NB4 (cell line): ENCODE measurements at regions not wholly inside any gene's neighbourhood (a gene's known extent, or its start where the extent isn't known, plus 50 kb on each side); places are given as distances from the start of the nearest gene placed in this dataset.
"Not testable (repeated sequence)": the region's sequence is repeated elsewhere in the genome, so short reads cannot be mapped to it uniquely, and the experiment has no call there.

Experiments
- DNase-seq: peaks from one replicate; pipeline ENCODE4 v3.0.0; 2010; ENCODE audit warnings: low read depth
- H3K4me3 ChIP-seq: one replicate; pipeline ENCODE4 v1.5.1; 2011; ENCODE audit warnings: mild to moderate bottlenecking, low read depth, low read length, moderate library complexity
- MYC ChIP-seq: IDR thresholded peaks from 2 replicates; pipeline ENCODE4 v1.6.1; 2011; ENCODE audit warnings: low read depth, low read length
- POLR2A ChIP-seq: IDR thresholded peaks from 2 replicates; pipeline ENCODE4 v1.6.1; 2011; ENCODE audit warnings: mild to moderate bottlenecking; ENCODE audit not compliant: insufficient read length; ENCODE audit errors: extremely low read depth
- TF ChIP-seq, protein P1 (sequence below): IDR thresholded peaks from 2 replicates; pipeline ENCODE4 v1.6.1; 2011; ENCODE audit warnings: low read depth, low read length
- TF ChIP-seq, protein P2 (sequence below): IDR thresholded peaks from one replicate; pipeline ENCODE4 v1.5.1; 2012; ENCODE audit warnings: low read depth, low read length

DNA sequence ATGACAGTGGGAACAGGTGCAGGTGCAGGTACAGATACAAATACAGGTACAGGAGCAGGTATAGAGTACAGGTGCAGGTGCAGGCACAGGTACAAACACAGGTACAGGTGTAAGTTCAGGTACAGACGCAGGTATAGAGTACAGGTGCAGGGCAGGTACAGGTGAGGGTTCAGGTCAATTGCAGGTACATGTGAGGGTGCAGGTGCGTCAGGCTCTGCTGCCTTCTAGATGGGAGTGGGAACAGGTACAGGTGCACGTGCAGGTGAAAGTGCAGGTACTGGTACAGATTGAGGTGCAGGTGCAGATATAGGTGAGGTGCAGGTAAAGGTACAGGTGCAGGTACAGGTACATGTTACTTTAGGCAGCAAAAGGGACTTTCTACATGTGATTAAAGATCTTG, 85.7 kb downstream of the CRLF2 start:
- DNase-seq, result no peak
- TF ChIP-seq, protein P1, sequence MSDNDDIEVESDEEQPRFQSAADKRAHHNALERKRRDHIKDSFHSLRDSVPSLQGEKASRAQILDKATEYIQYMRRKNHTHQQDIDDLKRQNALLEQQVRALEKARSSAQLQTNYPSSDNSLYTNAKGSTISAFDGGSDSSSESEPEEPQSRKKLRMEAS, result no peak
- no peak overlapping the region for H3K4me3 ChIP-seq

DNA sequence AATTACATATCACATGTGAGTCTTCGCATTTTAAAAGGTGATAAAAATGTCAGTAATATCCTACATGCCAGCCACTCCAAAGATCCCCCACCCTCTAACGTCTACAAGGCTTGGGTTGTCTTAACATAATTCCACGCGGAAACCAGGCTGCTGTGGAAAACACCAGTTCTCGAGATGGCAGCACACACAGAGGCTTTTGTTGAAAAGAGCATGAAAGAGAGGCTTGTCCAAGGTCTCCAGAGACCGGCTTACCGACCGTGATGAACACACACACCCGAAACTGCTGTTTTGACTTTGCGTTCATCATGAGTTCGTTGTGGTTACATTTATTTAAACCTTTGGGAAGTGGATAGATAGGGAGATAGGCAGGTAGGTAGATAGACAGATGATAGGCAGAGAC, 87.9 kb downstream of the CRLF2 start:
- TF ChIP-seq POLR2A, result no peak
- TF ChIP-seq MYC, result no peak
- TF ChIP-seq, protein P2, sequence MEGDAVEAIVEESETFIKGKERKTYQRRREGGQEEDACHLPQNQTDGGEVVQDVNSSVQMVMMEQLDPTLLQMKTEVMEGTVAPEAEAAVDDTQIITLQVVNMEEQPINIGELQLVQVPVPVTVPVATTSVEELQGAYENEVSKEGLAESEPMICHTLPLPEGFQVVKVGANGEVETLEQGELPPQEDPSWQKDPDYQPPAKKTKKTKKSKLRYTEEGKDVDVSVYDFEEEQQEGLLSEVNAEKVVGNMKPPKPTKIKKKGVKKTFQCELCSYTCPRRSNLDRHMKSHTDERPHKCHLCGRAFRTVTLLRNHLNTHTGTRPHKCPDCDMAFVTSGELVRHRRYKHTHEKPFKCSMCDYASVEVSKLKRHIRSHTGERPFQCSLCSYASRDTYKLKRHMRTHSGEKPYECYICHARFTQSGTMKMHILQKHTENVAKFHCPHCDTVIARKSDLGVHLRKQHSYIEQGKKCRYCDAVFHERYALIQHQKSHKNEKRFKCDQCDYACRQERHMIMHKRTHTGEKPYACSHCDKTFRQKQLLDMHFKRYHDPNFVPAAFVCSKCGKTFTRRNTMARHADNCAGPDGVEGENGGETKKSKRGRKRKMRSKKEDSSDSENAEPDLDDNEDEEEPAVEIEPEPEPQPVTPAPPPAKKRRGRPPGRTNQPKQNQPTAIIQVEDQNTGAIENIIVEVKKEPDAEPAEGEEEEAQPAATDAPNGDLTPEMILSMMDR, result no peak

DNA sequence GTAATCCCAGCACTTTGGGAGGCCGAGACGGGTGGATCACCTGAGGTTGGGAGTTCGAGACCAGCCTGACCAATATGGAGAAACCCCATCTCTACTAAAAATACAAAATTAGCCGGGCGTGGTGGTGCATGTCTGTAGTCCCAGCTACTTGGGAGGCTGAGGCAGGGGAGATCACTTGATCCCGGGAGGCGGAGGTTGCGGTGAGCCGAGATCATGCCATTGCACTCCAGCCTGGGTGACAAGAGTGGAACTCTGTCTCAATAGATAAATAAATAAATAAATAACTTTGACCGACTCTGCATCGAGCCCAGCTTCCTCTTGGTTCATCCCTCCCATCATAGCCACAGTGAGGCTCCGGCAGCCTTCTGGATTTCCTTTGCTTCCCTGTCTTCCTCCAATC, 89.6 kb downstream of the CRLF2 start:
- not testable (repeated sequence) for DNase-seq, H3K4me3 ChIP-seq

More for the DNA sequence above, 87.9 kb downstream of the CRLF2 start:
- no peak for DNase-seq
- no peak overlapping the region for H3K4me3 ChIP-seq

DNA sequence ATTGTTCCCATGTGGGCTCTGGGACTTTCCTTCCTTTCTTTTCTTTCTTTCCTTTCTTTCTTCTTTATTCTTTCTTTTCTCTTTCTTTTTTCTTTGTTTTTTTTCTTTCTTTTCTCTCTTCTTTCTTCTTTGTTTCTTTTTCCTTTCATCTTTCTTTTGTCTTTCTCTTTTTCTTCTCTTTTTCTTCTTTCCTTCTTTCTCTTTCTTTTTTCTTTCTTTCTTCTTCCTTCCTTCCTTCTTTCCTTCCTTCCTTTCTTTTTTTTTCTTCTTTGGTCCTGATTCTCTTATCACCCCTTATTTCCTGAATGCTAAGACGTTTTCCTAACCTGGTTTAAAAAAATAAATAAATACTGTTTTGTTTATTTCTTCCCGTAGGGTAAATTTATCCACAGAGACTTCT, 93.2 kb downstream of the CRLF2 start:
- no peak for DNase-seq
- TF ChIP-seq MYC, result no peak
- TF ChIP-seq POLR2A, result no peak
- TF ChIP-seq, protein P1, result no peak
- TF ChIP-seq, protein P2, result no peak

DNA sequence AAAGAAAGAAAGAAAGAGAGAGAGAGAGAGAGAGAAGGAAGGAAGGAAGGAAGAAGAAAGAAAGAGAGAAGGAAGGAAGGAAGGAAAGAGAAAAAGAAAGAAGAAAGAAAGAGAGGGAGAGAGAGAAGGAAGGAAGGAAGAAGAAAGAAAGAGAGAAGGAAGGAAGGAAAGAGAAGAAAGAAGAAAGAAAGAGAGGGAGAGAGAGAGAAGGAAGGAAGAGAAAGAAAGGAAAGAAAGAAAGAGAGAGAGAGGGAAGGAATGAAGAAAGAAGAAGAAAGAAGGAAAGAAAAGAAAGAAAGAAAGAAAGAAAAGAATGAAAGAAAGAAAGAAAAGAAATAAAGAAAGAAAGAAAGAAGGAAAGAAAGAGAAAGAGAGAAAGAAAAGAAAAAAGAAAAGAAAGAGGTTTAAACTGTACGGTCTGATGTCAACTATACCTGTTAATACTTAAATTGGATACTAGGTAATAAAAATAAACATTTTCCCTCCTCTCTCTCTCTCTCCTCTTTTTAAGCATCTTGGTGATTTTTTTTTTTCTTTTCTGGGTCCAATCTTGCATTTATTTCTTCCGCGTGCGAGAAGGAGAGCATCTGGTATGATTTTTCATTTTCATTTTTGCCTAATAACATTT, 93.8 kb downstream of the CRLF2 start:
- TF ChIP-seq MYC, result no peak
- TF ChIP-seq, protein P1, result no peak
- TF ChIP-seq, protein P2, result no peak
- TF ChIP-seq POLR2A, result no peak
- no peak for DNase-seq
- H3K4me3 ChIP-seq, result no peak overlapping the region

More for the DNA sequence above, 93.2 kb downstream of the CRLF2 start:
- H3K4me3 ChIP-seq, result no peak overlapping the region

DNA sequence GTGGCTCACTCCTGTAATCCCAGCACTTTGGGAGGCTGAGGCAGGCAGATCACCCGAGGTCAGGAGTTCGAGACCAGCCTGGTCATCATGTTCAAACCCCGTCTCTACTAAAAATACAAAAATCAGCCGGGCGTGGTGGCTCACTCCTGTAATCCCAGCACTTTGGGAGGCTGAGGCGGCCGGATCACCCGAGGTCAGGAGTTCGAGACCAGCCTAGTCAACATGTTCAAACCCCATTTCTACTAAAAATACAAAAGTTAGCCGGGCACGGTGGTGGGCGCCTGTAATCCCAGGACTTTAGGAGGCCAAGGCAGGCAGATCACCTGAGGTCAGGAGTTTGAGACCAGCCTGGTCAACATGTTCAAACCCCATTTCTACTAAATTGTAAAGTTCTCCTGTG, 97.0 kb downstream of the CRLF2 start:
- not testable (repeated sequence) for DNase-seq, H3K4me3 ChIP-seq

DNA sequence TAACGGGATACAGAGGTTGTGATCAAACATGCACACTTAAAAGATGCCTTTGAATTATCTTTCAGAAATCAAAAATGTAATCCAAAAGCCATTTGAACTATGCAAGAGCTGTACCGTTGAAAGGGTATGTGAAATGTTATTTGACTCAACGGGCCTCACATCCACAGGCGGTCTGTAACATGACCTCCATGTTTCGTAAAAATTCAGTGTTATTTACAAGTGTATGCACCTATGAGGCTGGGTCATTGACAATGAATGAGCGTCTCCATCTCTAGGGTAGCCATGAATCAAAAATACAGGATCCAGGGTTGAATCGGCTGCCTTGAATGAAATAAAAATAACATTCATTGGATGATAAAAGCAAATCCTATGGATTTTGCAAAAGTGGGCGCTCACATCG, 100.1 kb downstream of the CRLF2 start:
- DNase-seq, result no peak
- TF ChIP-seq MYC, result no peak
- TF ChIP-seq, protein P1, result no peak
- TF ChIP-seq, protein P2, result no peak
- TF ChIP-seq POLR2A, result no peak
- no peak overlapping the region for H3K4me3 ChIP-seq
